Prostate gland (tissue), 2 donors: ENCODE measurements at regions not wholly inside any gene's neighbourhood (a gene's known extent, or its start where the extent isn't known, plus 50 kb on each side); places are given as distances from the start of the nearest gene placed in this dataset.

Experiments used
- DNase-seq: peaks from one replicate; pipeline ENCODE4 v3.0.0-alpha.2; 2019; ENCODE audit warnings: low spot score
- H3K27ac ChIP-seq, 2 donors: fragments of 200-600 bp; sonication (generic); 2 replicates each; pipeline ENCODE4 v1.5.1; 2017 to 2019
- H3K27me3 ChIP-seq: fragments of 200-600 bp; sonication (generic); replicated peaks from 2 replicates; pipeline ENCODE4 v1.5.1; 2019; ENCODE audit not compliant: insufficient read depth
- H3K36me3 ChIP-seq, 2 donors: fragments of 200-600 bp; sonication (generic); 1 replicate in 1 of 2; 2 replicates in 1 of 2; pipeline versions ENCODE4 v1.5.1 to v1.8.1; 2017 to 2019
- H3K4me1 ChIP-seq: fragments of 200-600 bp; sonication (generic); replicated peaks from 2 replicates; pipeline ENCODE4 v1.5.1; 2019
- H3K4me3 ChIP-seq, 2 donors: fragments of 200-600 bp; sonication (generic); 2 replicates each; pipeline ENCODE4 v1.5.1; 2017 to 2019
- H3K9me3 ChIP-seq: fragments of 200-600 bp; sonication (generic); 2 replicates; pipeline ENCODE4 v1.5.1; 2017
- POLR2A ChIP-seq: fragments of 450-650 bp; IDR thresholded peaks from one replicate; pipeline ENCODE4 v1.6.1; 2016; ENCODE audit warnings: antibody characterized with exemption, mild to moderate bottlenecking
- POLR2AphosphoS5 ChIP-seq: sonication (generic); formaldehyde crosslinking; IDR thresholded peaks from one replicate; pipeline ENCODE4 v1.6.1; 2017; ENCODE audit warnings: antibody characterized with exemption
- WGBS: methylation state at CpG from one replicate; pipeline ENCODE4 v1.1.5; 2018; 5-methylcytosine and 5-hydroxymethylcytosine counted together
- intact Hi-C: fragments of 100-400 bp; cut with DNase I; formaldehyde crosslinking; loops from one replicate; pipeline ENCODE4 v1.14.2; 2022
- small RNA-seq, 2 donors: library from RNA; depleted of rRNA; stranded (forward); fragments of <200 nt; gene quantifications; one replicate each; pipeline ENCODE3, GENCODE V24; 2016
- TF ChIP-seq, protein P1 (sequence below), 4 experiments: fragments of 200-600 bp in 2 of 4; fragments of 450-650 bp in 2 of 4; sonication (generic) in 2 of 4; IDR thresholded peaks; 1 replicate in 3 of 4; 2 replicates in 1 of 4; pipeline ENCODE4 v1.5.1; 2016 to 2019; ENCODE audit warnings: antibody characterized with exemption in 4 of 4, mild to moderate bottlenecking in 2 of 4, moderate library complexity in 2 of 4

DNA sequence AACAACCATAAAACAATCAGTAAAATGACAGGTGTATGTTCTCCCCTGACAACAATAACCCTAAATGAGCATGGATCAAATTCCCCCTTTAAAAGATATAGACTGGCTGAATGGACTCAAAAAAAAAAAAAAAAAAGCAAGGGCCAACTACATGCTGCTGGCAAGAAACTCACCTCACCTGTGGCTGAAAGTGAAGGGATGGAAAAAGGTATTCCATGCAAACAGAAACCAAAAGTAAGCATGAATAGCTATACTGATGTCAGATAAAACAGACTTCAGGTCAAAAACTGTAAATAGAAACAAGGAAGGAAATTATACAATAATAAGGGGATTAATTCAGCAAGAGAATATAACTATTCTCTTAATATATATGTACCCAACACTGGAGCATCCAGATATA lies 54.2 kb upstream of the SSBP2 start:
- no peaks in the 10 kb centered on the region for H3K27me3 ChIP-seq
- intact Hi-C loops = no loop called here

DNA sequence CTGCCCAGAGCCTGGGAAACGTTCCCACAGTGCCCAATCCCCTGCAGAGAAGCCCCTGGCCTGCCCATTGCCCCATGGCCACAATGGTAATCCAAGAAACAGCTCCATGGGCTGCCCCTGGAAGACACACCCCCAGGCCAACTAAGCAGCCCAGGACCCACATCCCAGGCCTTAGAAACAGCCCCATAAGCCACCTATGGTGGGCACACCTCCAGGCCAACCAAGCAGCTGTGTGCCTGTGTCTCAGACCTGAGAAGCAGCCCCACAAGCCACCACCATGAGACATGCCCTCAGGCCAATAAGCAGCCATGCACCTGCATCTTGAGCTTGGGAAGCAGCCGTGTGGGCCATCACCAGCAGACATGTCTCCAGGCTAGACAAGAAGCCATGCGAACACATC lies 52.9 kb upstream of the SSBP2 start:
- no peak for TF ChIP-seq POLR2A
- TF ChIP-seq POLR2AphosphoS5 = no peak
- TF ChIP-seq, protein P1, sequence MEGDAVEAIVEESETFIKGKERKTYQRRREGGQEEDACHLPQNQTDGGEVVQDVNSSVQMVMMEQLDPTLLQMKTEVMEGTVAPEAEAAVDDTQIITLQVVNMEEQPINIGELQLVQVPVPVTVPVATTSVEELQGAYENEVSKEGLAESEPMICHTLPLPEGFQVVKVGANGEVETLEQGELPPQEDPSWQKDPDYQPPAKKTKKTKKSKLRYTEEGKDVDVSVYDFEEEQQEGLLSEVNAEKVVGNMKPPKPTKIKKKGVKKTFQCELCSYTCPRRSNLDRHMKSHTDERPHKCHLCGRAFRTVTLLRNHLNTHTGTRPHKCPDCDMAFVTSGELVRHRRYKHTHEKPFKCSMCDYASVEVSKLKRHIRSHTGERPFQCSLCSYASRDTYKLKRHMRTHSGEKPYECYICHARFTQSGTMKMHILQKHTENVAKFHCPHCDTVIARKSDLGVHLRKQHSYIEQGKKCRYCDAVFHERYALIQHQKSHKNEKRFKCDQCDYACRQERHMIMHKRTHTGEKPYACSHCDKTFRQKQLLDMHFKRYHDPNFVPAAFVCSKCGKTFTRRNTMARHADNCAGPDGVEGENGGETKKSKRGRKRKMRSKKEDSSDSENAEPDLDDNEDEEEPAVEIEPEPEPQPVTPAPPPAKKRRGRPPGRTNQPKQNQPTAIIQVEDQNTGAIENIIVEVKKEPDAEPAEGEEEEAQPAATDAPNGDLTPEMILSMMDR (IDR thresholded peaks at IDR 0.05) = no peak
- Histone ChIP-seq H3K9me3 (no peaks in the 10 kb centered on the region), H3K27ac (no peak overlapping the region), H3K36me3 (no peaks in the 10 kb centered on the region), H3K4me3 (no peak overlapping the region), H3K4me1 (no peaks in the 10 kb centered on the region), H3K27me3 (no peaks in the 10 kb centered on the region)
- WGBS = 93% methylated on average over 3 of the region's 3 CpGs
- no peak for DNase-seq
- intact Hi-C loops = no loop called here

More for the DNA sequence above, 54.2 kb upstream of the SSBP2 start:
- no peaks in the 10 kb centered on the region for H3K9me3 ChIP-seq
- no peaks in the 10 kb centered on the region for H3K4me1 ChIP-seq
- DNase-seq = no peak
- H3K36me3 ChIP-seq = no peaks in the 10 kb centered on the region
- no peak overlapping the region for H3K27ac ChIP-seq
- H3K4me3 ChIP-seq = no peak overlapping the region
- TF ChIP-seq, protein P1 (IDR thresholded peaks at IDR 0.05) = no peak
- TF ChIP-seq POLR2AphosphoS5 = no peak
- TF ChIP-seq POLR2A = no peak

DNA sequence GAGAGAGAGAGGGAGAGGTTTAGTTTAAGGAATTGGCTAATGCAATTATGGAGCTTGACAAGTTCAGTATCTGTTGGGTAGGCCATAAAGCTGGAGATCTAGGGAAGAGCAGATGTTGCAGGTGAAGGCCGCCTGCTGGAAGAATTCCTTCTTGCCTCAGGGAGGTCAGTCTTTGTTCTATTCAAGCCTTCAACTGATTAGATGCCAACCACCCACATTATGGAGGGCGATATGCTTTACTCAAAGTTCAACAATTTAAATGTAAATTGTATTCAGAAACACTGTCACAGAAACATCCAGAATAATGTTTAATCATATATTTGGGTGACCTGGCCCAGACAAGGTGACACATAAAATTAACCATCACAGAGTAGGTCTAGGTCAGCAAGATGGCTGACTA lies 51.7 kb upstream of the SSBP2 start:
- no peaks in the 10 kb centered on the region for H3K27me3 ChIP-seq
- H3K27ac ChIP-seq = no peak overlapping the region
- H3K9me3 ChIP-seq = no peaks in the 10 kb centered on the region
- TF ChIP-seq POLR2A (no peak), POLR2AphosphoS5 (no peak)
- TF ChIP-seq, protein P1 (IDR thresholded peaks at IDR 0.05) = no peak
- intact Hi-C loops = no loop called here
- WGBS = 93% methylated on average over 2 of the region's 2 CpGs
- no peak overlapping the region for H3K4me3 ChIP-seq
- DNase-seq = no peak
- no peaks in the 10 kb centered on the region for H3K4me1 ChIP-seq
- H3K36me3 ChIP-seq = no peaks in the 10 kb centered on the region

GRCh38 chr5:81802020-81802419 lies 51.1 kb upstream of the SSBP2 start:
- TF ChIP-seq POLR2AphosphoS5 (no peak), POLR2A (no peak)
- TF ChIP-seq, protein P1 (IDR thresholded peaks at IDR 0.05) = no peak
- intact Hi-C loops = no loop called here
- DNase-seq = no peak
- H3K36me3 ChIP-seq = no peaks in the 10 kb centered on the region
- no peaks in the 10 kb centered on the region for H3K9me3 ChIP-seq
- H3K4me3 ChIP-seq = no peak overlapping the region
- WGBS = 93% methylated on average over 2 of the region's 2 CpGs
- no peak overlapping the region for H3K27ac ChIP-seq
- no peaks in the 10 kb centered on the region for H3K4me1 ChIP-seq
- no peaks in the 10 kb centered on the region for H3K27me3 ChIP-seq

GRCh38 chr5:81800797-81801196 lies 49.9 kb upstream of the SSBP2 start:
- Histone ChIP-seq H3K9me3 (no peaks in the 10 kb centered on the region), H3K27ac (no peak overlapping the region), H3K36me3 (no peaks in the 10 kb centered on the region), H3K4me1 (no peaks in the 10 kb centered on the region), H3K27me3 (no peaks in the 10 kb centered on the region), H3K4me3 (no peak overlapping the region)
- WGBS = 19% methylated on average over 1 of the region's 1 CpG
- DNase-seq = no peak
- intact Hi-C loops = no loop called here
- TF ChIP-seq, protein P1 (IDR thresholded peaks at IDR 0.05) = no peak
- TF ChIP-seq POLR2AphosphoS5 (no peak), POLR2A (no peak)

Small RNA genes lying in the stretch of these regions (small RNA-seq; reads per million reads assigned to genes)
- gene SEM1P1 = 0 reads per million in 2 donors
